ENCODE measurements at regions not wholly inside any gene's neighbourhood (a gene's known extent, or its start where the extent isn't known, plus 50 kb on each side); places are given as distances from the start of the nearest gene placed in this dataset.

DNA sequence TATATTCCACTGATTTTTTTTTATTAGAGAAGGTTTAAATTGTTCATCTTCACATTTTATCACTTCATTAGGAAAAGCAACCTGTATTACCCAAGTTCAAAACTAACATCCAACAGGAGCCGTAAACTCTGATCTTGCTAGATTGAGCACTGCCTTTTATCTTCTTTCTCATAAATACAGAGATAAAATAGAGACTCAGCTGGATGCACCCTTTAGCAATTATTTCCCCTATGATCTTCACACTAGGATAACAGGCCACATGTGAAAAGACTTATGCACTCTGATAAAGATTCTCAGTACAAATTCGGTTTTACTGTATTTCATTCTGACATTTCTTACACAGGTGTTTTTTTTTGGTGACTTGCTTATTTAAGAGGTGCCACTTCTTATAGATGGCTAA, 2438.2 kb upstream of the PCDH20 start:
- TF ChIP-seq EZH2 (optimal IDR thresholded peaks at IDR 0.05; ENCODE audit: low read depth, low read length) = no peak
- TF ChIP-seq, protein P1, sequence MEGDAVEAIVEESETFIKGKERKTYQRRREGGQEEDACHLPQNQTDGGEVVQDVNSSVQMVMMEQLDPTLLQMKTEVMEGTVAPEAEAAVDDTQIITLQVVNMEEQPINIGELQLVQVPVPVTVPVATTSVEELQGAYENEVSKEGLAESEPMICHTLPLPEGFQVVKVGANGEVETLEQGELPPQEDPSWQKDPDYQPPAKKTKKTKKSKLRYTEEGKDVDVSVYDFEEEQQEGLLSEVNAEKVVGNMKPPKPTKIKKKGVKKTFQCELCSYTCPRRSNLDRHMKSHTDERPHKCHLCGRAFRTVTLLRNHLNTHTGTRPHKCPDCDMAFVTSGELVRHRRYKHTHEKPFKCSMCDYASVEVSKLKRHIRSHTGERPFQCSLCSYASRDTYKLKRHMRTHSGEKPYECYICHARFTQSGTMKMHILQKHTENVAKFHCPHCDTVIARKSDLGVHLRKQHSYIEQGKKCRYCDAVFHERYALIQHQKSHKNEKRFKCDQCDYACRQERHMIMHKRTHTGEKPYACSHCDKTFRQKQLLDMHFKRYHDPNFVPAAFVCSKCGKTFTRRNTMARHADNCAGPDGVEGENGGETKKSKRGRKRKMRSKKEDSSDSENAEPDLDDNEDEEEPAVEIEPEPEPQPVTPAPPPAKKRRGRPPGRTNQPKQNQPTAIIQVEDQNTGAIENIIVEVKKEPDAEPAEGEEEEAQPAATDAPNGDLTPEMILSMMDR (IDR thresholded peaks at IDR 0.05; ENCODE audit: low read length) = no peak

Data from MM.1S (cell line).